ENCODE measurements at regions not wholly inside any gene's neighbourhood (a gene's known extent, or its start where the extent isn't known, plus 50 kb on each side); places are given as distances from the start of the nearest gene placed in this dataset.

DNA sequence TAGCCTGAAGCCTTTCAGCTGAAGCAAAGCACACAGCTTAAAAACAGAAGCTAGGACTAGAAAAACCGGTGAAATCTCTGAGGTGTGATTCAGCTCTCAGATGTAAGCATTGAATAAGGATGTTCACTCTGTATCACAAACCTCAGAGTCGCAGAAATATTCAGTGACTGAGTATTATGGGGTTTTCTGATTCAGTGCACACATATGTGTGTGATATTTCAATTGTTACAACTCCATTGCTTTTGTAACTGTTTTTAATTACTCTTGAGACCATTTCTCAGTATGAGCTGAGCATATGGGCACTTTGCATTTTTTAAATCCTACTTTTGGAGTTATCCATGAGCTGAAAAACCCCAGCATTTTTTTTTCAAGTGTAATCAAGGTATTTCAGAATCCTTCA is 868.8 kb downstream of the NTRK3 start:
- intact Hi-C loops (cut with DNase I; ENCODE audit: low total_unique reads) = no loop called here

DNA sequence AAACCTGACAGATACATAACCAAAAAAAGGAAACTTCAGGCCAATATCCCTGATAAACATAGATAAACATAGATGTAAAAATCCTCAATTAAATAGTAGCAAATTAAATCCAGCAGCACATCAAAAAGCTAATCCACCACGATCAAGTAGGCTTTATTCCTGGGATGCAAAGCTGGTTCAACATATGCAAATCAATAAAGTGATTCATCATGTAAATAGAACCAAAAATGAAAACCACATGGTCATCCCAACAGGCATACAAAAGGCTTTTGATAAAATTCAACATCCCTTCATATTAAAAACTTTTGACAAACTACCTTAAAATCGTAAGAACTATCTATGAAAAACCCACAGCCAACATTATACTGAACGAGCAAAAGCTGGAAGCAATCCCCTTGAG is 882.2 kb downstream of the NTRK3 start:
- H3K4me3 ChIP-seq = no peak overlapping the region
- no peaks in the 10 kb centered on the region for H3K4me1 ChIP-seq
- DNase-seq = no peak
- intact Hi-C loops (cut with DNase I; ENCODE audit: low total_unique reads) = no loop called here
- no peaks in the 10 kb centered on the region for H3K36me3 ChIP-seq
- no peak for TF ChIP-seq CTCF (IDR thresholded peaks at IDR 0.05)
- H3K27ac ChIP-seq = no peak overlapping the region
- H3K9me3 ChIP-seq = peaks cover 0 to 13% (median 0%) of the 10 kb centered on the region in 3 donors
- H3K27me3 ChIP-seq = no peaks in the 10 kb centered on the region

More for the DNA sequence above, 868.8 kb downstream of the NTRK3 start:
- TF ChIP-seq CTCF (IDR thresholded peaks at IDR 0.05) = no peak
- Histone ChIP-seq H3K4me1 (no peaks in the 10 kb centered on the region), H3K27me3 (no peaks in the 10 kb centered on the region), H3K36me3 (no peaks in the 10 kb centered on the region), H3K27ac (no peak overlapping the region), H3K4me3 (no peak overlapping the region), H3K9me3 (no peaks in the 10 kb centered on the region)
- DNase-seq = no peak

DNA sequence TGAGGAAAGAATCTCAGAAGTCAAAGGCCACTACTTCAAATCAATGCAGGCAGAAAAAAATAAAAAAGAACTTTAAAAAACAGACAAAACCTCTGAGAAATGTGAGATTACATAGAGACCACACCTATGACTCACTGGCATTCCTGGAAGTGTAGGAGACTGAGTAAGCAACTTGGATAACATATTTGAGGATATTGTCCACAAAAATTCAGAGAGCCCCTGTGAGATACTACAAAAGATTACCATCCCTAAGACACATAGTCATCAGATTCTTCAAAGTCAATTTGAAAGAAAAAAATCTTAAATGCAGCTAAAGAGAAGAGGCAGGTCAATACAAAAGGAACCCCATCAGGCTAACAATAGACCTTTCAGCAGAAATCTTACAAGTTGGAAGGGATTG is 887.3 kb downstream of the NTRK3 start:
- H3K27me3 ChIP-seq = no peaks in the 10 kb centered on the region
- no peak for DNase-seq

GRCh38 chr15:87368511-87368910 is 888.0 kb downstream of the NTRK3 start:
- H3K36me3 ChIP-seq = no peaks in the 10 kb centered on the region
- no peak overlapping the region for H3K27ac ChIP-seq
- intact Hi-C loops (cut with DNase I; ENCODE audit: low total_unique reads) = no loop called here
- no peak overlapping the region for H3K4me3 ChIP-seq
- H3K27me3 ChIP-seq = no peaks in the 10 kb centered on the region
- peaks cover 0 to 5% (median 0%) of the 10 kb centered on the region in 3 donors for H3K9me3 ChIP-seq
- DNase-seq = no peak
- no peak for TF ChIP-seq CTCF (IDR thresholded peaks at IDR 0.05)
- no peaks in the 10 kb centered on the region for H3K4me1 ChIP-seq

More for the DNA sequence above, 887.3 kb downstream of the NTRK3 start:
- no peaks in the 10 kb centered on the region for H3K4me1 ChIP-seq
- H3K9me3 ChIP-seq = peaks cover 0 to 5% (median 0%) of the 10 kb centered on the region in 3 donors
- no peak overlapping the region for H3K4me3 ChIP-seq
- no peak overlapping the region for H3K27ac ChIP-seq
- no peak for TF ChIP-seq CTCF (IDR thresholded peaks at IDR 0.05)
- H3K36me3 ChIP-seq = no peaks in the 10 kb centered on the region
- intact Hi-C loops (cut with DNase I; ENCODE audit: low total_unique reads) = no loop called here

DNA sequence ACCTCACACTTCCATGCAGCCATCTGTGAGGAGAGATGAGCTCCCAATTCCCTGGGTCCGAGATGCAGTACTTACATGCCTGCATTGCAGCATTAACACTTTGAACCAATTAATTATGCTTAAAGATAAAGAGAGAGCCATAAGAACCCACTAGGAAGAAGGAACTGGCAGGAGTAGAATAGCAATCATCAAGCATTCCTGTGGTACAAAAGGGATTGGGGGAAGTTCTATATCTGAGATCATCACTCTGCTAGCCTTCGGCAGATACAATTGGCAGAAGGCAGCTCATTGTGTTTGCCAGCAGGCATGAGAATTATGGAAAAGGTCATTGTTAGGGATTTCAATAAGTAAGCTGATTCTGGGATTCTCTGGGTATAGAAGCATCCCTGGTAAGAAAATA is 891.4 kb downstream of the NTRK3 start:
- TF ChIP-seq CTCF (IDR thresholded peaks at IDR 0.05) = no peak
- no peaks in the 10 kb centered on the region for H3K4me1 ChIP-seq
- H3K4me3 ChIP-seq = no peak overlapping the region
- H3K9me3 ChIP-seq = peaks cover 0 to 5% (median 0%) of the 10 kb centered on the region in 3 donors
- no peak overlapping the region for H3K27ac ChIP-seq
- no peak for DNase-seq
- intact Hi-C loops (cut with DNase I; ENCODE audit: low total_unique reads) = no loop called here
- H3K36me3 ChIP-seq = no peaks in the 10 kb centered on the region
- no peaks in the 10 kb centered on the region for H3K27me3 ChIP-seq

DNA sequence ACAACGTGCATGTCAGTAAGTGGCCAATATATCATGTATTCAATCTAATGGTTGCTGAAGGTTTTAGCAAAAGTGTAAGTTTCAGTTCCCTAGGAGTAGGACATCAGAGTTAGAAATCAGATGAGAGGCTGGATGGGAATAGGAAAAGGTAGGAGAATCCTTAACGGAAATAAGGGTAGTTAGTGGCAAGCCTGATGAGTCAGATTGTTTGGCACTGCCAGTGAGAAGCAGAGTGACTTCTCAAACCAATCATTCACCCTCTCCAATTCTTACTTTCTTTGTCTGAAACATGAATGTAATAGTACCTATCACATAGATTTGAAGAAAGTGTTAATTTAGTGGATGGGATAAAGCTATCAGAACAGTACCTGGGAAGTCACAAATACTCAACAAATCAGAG is 894.0 kb downstream of the NTRK3 start:
- Histone ChIP-seq H3K27me3 (no peaks in the 10 kb centered on the region), H3K36me3 (no peaks in the 10 kb centered on the region), H3K4me1 (no peaks in the 10 kb centered on the region), H3K9me3 (no peaks in the 10 kb centered on the region), H3K4me3 (no peak overlapping the region), H3K27ac (no peak overlapping the region)
- no peak for TF ChIP-seq CTCF (IDR thresholded peaks at IDR 0.05)
- no peak for DNase-seq
- intact Hi-C loops (cut with DNase I; ENCODE audit: low total_unique reads) = no loop called here

All from tibial artery (tissue), 4 donors.